DOHH2 (cell line): ENCODE measurements at regions not wholly inside any gene's neighbourhood (a gene's known extent, or its start where the extent isn't known, plus 50 kb on each side); places are given as distances from the start of the nearest gene placed in this dataset.

Source experiments
- H3F3A ChIP-seq: fragments of 200-600 bp; sonication (generic), shearing (Covaris generic); 2 replicates; pipeline ENCODE4 v1.6.0; 2016; ENCODE audit warnings: antibody characterized with exemption, mild to moderate bottlenecking; ENCODE audit not compliant: control insufficient read depth, insufficient read depth
- H3K27ac ChIP-seq: fragments of 200-600 bp; sonication (generic); 2 replicates; pipeline ENCODE4 v1.5.1; 2014; ENCODE audit warnings: low read depth, mild to moderate bottlenecking, low read length, moderate library complexity
- H3K27me3 ChIP-seq: fragments of 200-600 bp; sonication (generic); 2 replicates; pipeline ENCODE4 v1.6.1; 2014; ENCODE audit warnings: mild to moderate bottlenecking, low read length, mixed read lengths; ENCODE audit not compliant: control insufficient read depth
- H3K36me3 ChIP-seq: fragments of 200-600 bp; sonication (generic); 2 replicates; pipeline ENCODE4 v1.6.1; 2014; ENCODE audit warnings: mild to moderate bottlenecking, low read length, moderate library complexity, mixed read lengths; ENCODE audit not compliant: control insufficient read depth
- H3K4me1 ChIP-seq: fragments of 200-600 bp; sonication (generic); 2 replicates; pipeline ENCODE4 v1.6.1; 2014; ENCODE audit warnings: mild to moderate bottlenecking, low read length, mixed read lengths; ENCODE audit not compliant: control insufficient read depth
- H3K4me2 ChIP-seq: fragments of 200-600 bp; sonication (generic); 2 replicates; pipeline ENCODE4 v1.6.0; 2014; ENCODE audit warnings: mild to moderate bottlenecking, low read length, moderate library complexity
- H3K4me3 ChIP-seq: fragments of 200-600 bp; sonication (generic); 2 replicates; pipeline ENCODE4 v1.5.1; 2014; ENCODE audit warnings: mild to moderate bottlenecking, low read length, mixed read lengths
- H3K79me2 ChIP-seq: fragments of 200-600 bp; sonication (generic); 2 replicates; pipeline ENCODE4 v1.6.1; 2014; ENCODE audit warnings: mild to moderate bottlenecking, low read length, mixed read lengths; ENCODE audit not compliant: control insufficient read depth
- H3K9me2 ChIP-seq: fragments of 200-600 bp; sonication (generic); replicated peaks from 2 replicates; pipeline ENCODE4 v1.6.1; 2014; ENCODE audit warnings: mild to moderate bottlenecking, low read length, mixed read lengths; ENCODE audit not compliant: control insufficient read depth
- H3K9me3 ChIP-seq: fragments of 200-600 bp; sonication (generic); 2 replicates; pipeline ENCODE4 v1.6.1; 2014; ENCODE audit warnings: antibody characterized with exemption, low read length, mixed read lengths; ENCODE audit not compliant: control insufficient read depth, insufficient read depth
- H4K20me1 ChIP-seq: fragments of 200-600 bp; sonication (generic); 2 replicates; pipeline ENCODE4 v1.6.0; 2014; ENCODE audit warnings: low read depth, mild to moderate bottlenecking, antibody characterized with exemption, low read length, moderate library complexity; ENCODE audit not compliant: control insufficient read depth, insufficient read depth
- EZH2phosphoT487 ChIP-seq: fragments of 200-600 bp; sonication (generic); IDR thresholded peaks from 2 replicates; pipeline ENCODE4 v1.6.1; 2017; ENCODE audit warnings: borderline replicate concordance, mild to moderate bottlenecking, antibody characterized with exemption, low read length, moderate library complexity, mixed read lengths
- TF ChIP-seq, protein P1 (sequence below): fragments of 200-600 bp; sonication (generic); IDR thresholded peaks from one replicate; pipeline ENCODE4 v1.5.1; 2014; ENCODE audit warnings: antibody characterized with exemption, mild to moderate bottlenecking, low read depth, low read length; ENCODE audit not compliant: poor library complexity, severe bottlenecking

DNA sequence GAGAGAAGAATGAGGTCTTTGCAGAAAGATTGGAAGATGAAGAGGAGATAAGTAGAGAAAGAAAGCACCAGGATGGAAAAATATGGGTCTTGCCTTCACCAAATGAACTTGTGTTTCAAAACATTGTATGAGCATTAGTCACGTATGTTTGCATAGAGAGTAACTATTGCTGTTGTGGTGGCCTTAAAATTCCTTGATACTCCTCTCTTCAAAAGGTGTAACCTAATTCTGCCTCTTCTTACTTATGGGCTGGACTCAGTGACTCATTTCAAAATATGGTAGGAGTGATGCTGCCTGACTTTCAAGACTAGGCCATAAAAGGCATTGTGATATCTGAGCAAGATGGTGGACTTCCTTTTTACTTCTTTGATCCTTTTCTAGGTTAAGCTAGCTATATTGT, 228.7 kb upstream of the ZNF385D start:
- no peak overlapping the region for H3K4me3 ChIP-seq
- H4K20me1 ChIP-seq: no peaks in the 10 kb centered on the region
- no peaks in the 10 kb centered on the region for H3K36me3 ChIP-seq
- no peaks in the 10 kb centered on the region for H3K4me1 ChIP-seq
- no peak overlapping the region for H3K27ac ChIP-seq
- TF ChIP-seq EZH2phosphoT487: no peak
- TF ChIP-seq, protein P1, sequence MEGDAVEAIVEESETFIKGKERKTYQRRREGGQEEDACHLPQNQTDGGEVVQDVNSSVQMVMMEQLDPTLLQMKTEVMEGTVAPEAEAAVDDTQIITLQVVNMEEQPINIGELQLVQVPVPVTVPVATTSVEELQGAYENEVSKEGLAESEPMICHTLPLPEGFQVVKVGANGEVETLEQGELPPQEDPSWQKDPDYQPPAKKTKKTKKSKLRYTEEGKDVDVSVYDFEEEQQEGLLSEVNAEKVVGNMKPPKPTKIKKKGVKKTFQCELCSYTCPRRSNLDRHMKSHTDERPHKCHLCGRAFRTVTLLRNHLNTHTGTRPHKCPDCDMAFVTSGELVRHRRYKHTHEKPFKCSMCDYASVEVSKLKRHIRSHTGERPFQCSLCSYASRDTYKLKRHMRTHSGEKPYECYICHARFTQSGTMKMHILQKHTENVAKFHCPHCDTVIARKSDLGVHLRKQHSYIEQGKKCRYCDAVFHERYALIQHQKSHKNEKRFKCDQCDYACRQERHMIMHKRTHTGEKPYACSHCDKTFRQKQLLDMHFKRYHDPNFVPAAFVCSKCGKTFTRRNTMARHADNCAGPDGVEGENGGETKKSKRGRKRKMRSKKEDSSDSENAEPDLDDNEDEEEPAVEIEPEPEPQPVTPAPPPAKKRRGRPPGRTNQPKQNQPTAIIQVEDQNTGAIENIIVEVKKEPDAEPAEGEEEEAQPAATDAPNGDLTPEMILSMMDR: no peak
- no peak overlapping the region for H3K4me2 ChIP-seq
- H3K9me2 ChIP-seq: no peaks in the 10 kb centered on the region
- no peaks in the 10 kb centered on the region for H3K27me3 ChIP-seq
- H3F3A ChIP-seq: no peaks in the 10 kb centered on the region
- H3K79me2 ChIP-seq: no peaks in the 10 kb centered on the region
- no peaks in the 10 kb centered on the region for H3K9me3 ChIP-seq

DNA sequence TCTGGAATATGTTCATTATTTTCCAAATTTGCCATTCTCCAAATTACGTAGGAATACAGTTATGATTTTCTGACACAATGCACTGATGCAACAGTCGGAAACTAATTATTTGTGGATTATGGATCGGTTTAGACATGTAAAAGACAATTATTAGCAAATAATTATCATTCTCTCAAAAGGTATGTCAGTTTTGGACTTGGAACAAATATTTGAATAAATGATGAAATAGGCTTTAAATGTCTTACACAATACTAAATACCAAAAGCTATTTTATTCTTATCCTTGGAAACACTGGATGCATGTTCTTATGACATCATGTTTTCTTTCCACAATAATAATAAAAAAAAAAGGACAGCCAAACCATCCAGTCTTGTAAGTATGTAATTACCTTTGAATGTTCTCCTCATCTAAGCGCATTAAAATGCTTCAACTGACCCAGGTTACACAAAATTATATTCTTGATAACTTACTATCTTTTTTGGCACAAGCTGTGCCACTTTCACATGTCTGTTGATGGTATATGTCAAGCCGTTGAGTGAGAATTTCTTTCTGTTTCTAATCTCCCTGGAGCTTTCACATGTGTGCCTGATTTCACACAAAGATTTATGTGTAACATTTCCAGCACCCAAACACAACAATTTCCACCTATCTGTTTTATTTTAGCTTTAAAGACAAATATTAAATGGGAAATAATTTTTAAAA, 238.5 kb upstream of the ZNF385D start:
- no peaks in the 10 kb centered on the region for H3K9me3 ChIP-seq
- no peaks in the 10 kb centered on the region for H3K9me2 ChIP-seq
- H3K4me3 ChIP-seq: no peak overlapping the region
- no peaks in the 10 kb centered on the region for H3K27me3 ChIP-seq
- TF ChIP-seq, protein P1: no peak
- no peak for TF ChIP-seq EZH2phosphoT487
- no peaks in the 10 kb centered on the region for H4K20me1 ChIP-seq
- H3K36me3 ChIP-seq: no peaks in the 10 kb centered on the region
- no peak overlapping the region for H3K4me2 ChIP-seq
- no peaks in the 10 kb centered on the region for H3K79me2 ChIP-seq
- H3F3A ChIP-seq: no peaks in the 10 kb centered on the region
- no peaks in the 10 kb centered on the region for H3K4me1 ChIP-seq
- H3K27ac ChIP-seq: no peak overlapping the region

DNA sequence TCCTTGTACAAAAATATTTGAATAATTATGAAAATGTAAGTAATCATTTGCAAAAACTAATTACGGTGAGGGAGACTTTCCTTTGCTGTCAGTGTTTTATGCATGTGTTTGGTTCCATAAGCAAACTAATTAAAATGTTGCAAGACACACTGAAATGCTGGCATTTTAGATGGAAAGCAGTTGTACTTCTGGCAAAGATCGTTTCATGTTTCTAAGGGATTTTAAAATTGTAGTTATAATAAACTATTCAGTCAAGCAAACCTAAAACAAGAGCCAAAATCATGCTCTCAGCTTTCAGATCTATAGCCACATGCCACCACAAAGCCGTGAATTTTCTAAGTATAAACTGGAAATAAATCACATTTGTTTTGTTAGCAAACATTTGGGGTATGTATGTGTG, 240.1 kb upstream of the ZNF385D start:
- H3K9me2 ChIP-seq: no peaks in the 10 kb centered on the region
- no peaks in the 10 kb centered on the region for H3K36me3 ChIP-seq
- H3K27me3 ChIP-seq: no peaks in the 10 kb centered on the region
- no peaks in the 10 kb centered on the region for H3K79me2 ChIP-seq
- H4K20me1 ChIP-seq: no peaks in the 10 kb centered on the region
- no peak overlapping the region for H3K4me2 ChIP-seq
- H3F3A ChIP-seq: no peaks in the 10 kb centered on the region
- TF ChIP-seq, protein P1: no peak
- no peak for TF ChIP-seq EZH2phosphoT487
- H3K4me1 ChIP-seq: no peaks in the 10 kb centered on the region
- H3K27ac ChIP-seq: no peak overlapping the region
- no peak overlapping the region for H3K4me3 ChIP-seq
- no peaks in the 10 kb centered on the region for H3K9me3 ChIP-seq
